GM11168 (cell line): ENCODE measurements at regions not wholly inside any gene's neighbourhood (a gene's known extent, or its start where the extent isn't known, plus 50 kb on each side); places are given as distances from the start of the nearest gene placed in this dataset.
"Not testable (repeated sequence)": the region's sequence is repeated elsewhere in the genome, so short reads cannot be mapped to it uniquely, and the experiment has no call there.

ENCODE experiments used
- in situ Hi-C: fragments of 300-500 bp; cut with MboI; formaldehyde crosslinking; loops from one replicate; pipeline ENCODE4 v1.12.0; 2022; ENCODE audit warnings: low sequenced_read_pairs; ENCODE audit not compliant: unreplicated experiment

DNA sequence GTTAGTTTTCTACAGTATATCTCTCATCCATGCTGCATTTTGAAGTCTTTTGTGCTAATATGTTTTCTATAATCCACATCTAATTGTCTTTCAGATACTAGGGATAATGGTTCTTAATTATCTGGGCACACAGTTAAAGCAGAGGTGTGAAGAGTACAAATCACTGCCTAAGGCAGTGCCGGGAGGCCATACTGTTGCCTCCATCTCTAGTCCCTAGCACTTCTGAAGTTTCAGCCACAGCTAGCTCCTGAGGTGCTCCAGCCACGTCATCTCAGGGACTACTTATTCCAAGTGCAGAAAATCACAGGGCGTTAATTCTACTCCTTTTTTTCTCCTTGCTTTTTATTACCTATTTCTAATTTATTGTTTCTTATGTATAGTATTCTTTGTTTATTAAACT is 760.0 kb upstream of the FAM174A start:
- in situ Hi-C loops = no loop called here

GRCh38 chr5:99773290-99773689 is 761.9 kb upstream of the FAM174A start:
- in situ Hi-C loops = no loop called here

DNA sequence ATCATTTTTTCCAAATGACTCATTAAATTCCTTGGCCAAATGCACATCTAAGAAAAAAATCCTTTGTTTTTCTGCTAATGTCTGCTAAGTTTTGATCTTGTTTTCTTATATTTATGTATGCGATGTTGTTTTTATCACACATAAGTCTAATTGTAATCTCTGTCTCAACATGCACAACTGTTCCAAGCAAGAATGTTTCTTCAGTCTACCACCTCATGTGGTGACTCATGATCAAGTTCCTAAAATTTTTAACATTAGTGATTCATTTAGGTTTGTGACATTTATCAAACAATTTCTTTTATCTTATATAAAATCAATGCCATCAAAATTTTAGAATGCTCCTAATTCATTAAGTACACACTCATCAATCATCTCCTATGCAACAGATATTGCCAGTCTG is 763.9 kb upstream of the FAM174A start:
- in situ Hi-C loops = no loop called here

DNA sequence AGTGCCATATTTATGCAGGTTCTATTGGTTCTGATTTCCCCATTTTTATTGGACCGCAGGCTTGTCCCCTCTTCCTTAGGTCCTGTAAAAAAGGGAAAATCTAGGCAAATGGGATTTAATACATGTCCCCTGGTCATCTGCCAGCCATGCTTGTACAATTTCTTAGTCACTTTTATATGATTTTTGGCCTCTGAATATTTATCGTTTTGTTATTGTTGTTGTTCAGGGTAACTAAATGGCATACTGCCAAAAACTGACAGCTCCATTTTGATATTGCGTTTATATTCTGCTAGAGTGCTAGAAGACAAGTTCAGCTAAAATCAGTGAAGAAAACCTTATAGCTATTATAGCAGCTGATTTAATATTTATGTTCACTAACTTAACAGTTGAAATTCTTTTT is 770.2 kb upstream of the FAM174A start:
- in situ Hi-C loops = no loop called here

- in situ Hi-C loops = no loop called here
Observed at GRCh38 chr5:99763021-99763774, 772.0 kb upstream of the FAM174A start.

DNA sequence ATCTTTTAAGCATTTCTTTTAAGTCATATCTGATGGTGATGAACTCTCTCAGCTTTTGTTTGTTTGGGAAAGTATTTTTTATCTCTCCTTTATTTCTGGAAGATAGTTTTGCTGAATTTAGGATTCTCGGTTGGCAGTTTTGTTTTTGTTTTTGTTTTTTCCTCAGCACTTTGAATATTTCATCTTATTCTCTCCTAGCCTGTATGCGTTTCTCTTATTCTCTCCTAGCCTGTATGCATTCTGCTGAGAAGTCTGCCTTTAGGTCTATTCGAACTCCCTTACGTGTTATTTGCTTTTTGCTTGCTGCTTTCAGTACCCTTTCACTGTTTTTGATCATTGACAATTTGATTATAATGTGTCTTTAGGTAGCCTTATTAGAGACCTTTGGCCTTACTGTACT is 787.8 kb upstream of the FAM174A start:
- in situ Hi-C loops = no loop called here

GRCh38 chr5:99733146-99733545 is 802.0 kb upstream of the FAM174A start:
- in situ Hi-C loops = not testable (repeated sequence)

- in situ Hi-C loops = not testable (repeated sequence)
Observed at GRCh38 chr5:99730653-99731052, 801.8 kb upstream of the CHD1 start.

- in situ Hi-C loops = no loop called here
Observed at GRCh38 chr5:99724732-99725290, 796.0 kb upstream of the CHD1 start.

- in situ Hi-C loops = no loop called here
Observed at GRCh38 chr5:99721506-99721905, 792.7 kb upstream of the CHD1 start.

DNA sequence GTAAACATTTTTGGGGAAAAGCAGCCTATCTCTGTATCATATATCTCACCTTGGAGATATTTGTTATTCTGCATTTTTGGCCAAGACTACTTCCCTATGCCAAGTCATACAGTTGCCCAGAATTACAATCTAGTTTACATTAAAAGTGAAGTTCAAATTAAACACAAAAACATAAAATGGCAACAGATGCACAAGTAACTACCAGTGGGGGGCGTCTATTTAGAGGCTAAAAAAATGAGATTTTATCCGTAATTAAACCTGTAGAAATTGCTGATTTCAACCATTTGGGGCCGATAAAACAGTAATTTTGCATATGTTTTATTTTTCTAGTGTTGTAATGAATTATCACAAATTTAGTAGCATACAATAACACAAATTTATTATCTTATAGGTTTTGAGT is 787.1 kb upstream of the CHD1 start:
- in situ Hi-C loops = no loop called here

DNA sequence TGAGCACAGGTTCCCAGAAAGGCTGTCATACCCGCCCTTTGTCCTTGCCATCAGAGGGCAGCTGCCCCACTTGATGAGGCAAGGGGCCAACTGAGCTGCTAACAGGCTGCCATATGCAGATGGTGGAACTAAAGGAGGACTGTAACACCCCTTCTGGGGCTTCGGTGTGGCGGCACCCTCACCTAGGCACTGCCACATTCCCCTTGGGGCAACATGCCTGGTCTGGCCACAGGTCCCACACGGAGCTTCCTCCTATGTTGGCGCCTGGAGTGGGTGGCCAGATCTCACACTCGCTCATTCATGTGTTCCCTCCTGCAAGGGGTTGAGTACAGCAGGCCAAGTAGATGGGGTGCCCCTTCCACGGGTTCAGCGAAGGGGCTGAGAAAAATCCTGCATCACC is 777.4 kb upstream of the CHD1 start:
- in situ Hi-C loops = no loop called here

DNA sequence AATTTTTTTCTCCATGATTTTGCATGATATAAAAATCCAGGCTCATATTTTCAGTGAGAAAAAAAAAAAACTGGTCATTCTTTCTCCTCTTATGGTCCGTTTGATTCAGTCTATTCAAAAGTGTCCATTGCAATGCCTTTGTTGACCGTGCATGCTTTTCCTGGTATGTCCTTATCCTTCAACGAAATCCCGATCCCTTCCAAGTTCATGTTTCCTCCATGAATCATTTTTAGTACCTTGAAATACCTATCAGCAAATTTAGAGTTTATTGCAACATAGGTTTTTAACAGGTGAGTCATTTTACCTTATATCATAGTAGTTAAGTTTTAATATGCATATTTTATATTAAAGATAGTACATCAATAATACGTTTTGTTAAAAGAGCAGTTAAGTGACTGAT is 773.8 kb upstream of the CHD1 start:
- in situ Hi-C loops = no loop called here

GRCh38 chr5:99694884-99695283 is 766.1 kb upstream of the CHD1 start:
- in situ Hi-C loops = no loop called here

- in situ Hi-C loops = no loop called here
Observed at GRCh38 chr5:99686538-99686937, 757.7 kb upstream of the CHD1 start.

- in situ Hi-C loops = no loop called here
Observed at GRCh38 chr5:99675974-99676373, 747.2 kb upstream of the CHD1 start.

DNA sequence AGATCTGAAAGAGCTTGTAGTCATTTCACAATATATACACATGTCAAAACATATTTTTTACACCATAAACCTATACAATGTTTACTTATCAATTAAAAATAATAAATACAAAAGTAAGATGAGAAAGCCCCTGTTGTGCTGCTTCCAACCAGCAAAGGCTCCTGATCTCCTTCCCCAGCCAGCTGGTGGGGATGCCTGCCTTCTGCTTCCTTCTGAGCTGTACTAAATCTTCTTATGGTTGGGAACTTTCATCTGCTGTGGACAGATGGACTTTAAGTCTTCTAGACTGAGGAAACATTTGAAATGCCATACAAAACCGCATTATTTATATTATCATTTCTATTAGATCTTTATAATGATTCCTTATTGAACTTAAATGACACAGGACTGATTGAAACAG is 745.3 kb upstream of the CHD1 start:
- in situ Hi-C loops = no loop called here

- in situ Hi-C loops = no loop called here
Observed at GRCh38 chr5:99664972-99665371, 736.2 kb upstream of the CHD1 start.

DNA sequence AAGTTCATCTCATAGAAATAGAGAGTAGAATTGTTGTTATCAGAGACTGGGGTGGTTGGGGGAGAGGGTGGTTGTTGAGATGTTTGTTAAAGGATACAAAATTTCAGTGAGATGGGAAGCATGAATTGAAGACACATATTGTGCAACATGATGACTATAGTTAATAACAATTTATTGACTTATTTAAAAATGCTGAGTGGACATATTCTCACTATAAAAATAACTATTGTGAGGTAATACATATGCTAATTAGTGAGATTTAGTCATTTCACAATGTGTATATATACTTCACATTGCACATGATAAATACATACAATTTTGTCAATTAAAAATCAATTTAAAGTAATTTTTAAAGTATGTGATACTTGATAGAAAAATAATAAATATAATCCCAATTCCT is 722.5 kb upstream of the CHD1 start:
- in situ Hi-C loops = no loop called here

- in situ Hi-C loops = no loop called here
Observed at GRCh38 chr5:99646011-99646647, 717.3 kb upstream of the CHD1 start.

DNA sequence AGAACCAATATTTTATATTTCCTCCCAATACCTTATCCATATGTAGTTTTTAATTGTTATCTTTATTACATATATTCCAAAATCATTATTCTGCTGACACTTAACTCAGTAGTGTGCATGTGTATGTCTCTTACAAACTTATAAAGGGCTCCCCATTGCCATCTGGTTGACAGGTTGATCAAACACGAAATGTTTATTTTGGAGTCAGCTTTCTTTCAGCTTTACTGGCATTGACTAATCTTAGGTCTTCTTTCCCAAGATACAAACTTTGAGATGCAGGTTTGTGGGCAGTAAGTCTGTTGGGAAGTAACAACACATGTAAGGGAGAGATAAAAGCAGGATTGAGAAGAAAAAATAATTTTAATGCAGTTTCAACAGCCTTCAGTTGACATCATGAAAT is 716.0 kb upstream of the CHD1 start:
- in situ Hi-C loops = no loop called here

DNA sequence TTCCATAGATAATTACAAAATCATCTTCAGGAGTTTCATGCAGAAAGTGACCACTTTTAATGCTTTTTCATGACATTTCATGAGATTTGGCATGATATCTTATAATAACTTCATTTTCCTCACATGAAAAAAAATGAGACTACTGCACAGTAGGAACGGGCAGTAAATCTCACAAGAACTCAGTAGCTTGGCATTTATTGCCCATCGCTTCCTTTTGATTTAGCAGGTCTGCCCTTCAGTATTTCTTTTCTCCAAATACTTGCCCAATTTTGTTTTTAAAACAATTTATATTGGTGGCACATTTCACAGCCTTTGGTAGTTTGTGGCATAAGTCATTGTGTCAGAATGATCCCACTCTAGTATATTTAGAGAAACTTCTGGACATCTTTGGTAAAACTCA is 711.8 kb upstream of the CHD1 start:
- in situ Hi-C loops = no loop called here
